Choroid plexus epithelial cell (primary cell): ENCODE measurements at regions not wholly inside any gene's neighbourhood (a gene's known extent, or its start where the extent isn't known, plus 50 kb on each side); places are given as distances from the start of the nearest gene placed in this dataset.
"Not testable (repeated sequence)": the region's sequence is repeated elsewhere in the genome, so short reads cannot be mapped to it uniquely, and the experiment has no call there.

Experiments used
- DNase-seq: peaks from one replicate; pipeline ENCODE4 v3.0.0-alpha.2; 2010; ENCODE audit warnings: low read depth
- H3K4me3 ChIP-seq: 2 replicates; pipeline ENCODE4 v1.5.1; 2011; ENCODE audit warnings: low read depth, mild to moderate bottlenecking, control low read depth, low read length, moderate library complexity
- TF ChIP-seq, protein P1 (sequence below): conservative IDR thresholded peaks from 2 replicates; pipeline ENCODE4 v1.5.1; 2011; ENCODE audit warnings: low read depth, mild to moderate bottlenecking, control low read depth, inconsistent platforms, low read length, moderate library complexity

DNA sequence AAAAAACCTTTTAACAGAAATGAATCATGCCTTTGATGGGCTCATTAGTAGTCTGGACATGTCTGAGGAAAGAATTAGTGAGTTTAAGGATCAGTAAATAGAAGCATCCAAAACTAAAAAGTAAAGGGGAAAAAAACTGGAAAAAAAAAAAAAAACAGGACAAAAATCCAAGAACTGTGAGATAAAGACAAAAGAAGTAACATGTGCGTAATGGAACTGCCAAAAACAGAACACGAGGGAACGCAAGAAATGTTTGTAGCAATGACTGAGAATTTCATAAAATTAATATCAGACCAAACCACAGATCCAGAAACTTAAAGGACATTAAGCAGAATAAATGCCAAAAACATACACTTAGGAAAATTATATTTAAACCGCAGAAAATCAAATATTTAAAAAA is 77.4 kb downstream of the MS4A13 start:
- TF ChIP-seq, protein P1, sequence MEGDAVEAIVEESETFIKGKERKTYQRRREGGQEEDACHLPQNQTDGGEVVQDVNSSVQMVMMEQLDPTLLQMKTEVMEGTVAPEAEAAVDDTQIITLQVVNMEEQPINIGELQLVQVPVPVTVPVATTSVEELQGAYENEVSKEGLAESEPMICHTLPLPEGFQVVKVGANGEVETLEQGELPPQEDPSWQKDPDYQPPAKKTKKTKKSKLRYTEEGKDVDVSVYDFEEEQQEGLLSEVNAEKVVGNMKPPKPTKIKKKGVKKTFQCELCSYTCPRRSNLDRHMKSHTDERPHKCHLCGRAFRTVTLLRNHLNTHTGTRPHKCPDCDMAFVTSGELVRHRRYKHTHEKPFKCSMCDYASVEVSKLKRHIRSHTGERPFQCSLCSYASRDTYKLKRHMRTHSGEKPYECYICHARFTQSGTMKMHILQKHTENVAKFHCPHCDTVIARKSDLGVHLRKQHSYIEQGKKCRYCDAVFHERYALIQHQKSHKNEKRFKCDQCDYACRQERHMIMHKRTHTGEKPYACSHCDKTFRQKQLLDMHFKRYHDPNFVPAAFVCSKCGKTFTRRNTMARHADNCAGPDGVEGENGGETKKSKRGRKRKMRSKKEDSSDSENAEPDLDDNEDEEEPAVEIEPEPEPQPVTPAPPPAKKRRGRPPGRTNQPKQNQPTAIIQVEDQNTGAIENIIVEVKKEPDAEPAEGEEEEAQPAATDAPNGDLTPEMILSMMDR = no peak
- no peak overlapping the region for H3K4me3 ChIP-seq
- no peak for DNase-seq

DNA sequence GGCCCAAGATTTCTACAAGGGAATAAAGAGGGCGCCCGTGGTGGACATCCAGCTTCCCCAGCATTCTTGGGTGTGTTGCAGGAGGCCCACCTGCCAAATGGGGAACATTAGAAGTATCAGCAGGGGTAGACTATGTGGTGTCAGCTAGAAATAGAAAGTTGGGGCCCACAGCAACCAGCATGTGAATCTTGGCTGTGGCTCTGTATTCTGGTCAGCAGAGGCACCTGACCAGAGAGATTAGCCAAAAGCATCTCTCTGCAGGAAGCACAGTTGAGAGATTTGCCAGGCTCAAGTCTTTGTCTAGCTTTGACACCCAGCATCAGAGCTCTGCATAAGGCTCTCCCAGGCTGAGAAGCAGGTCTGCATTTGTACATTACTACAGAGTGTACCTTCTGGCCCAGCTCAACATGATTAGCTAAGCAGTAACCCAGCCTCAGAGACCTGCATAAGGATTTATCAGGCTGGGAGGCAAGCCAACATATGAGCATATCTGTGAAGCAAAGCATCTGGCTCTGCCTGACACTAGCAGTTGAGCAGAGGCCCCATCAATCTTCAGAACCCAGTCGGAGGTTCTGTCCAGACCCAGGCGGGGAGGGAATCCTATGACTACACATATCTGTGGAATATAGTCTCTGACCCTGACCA is 79.9 kb downstream of the MS4A13 start:
- TF ChIP-seq, protein P1 = no peak
- DNase-seq = no peak
- H3K4me3 ChIP-seq = no peak overlapping the region

DNA sequence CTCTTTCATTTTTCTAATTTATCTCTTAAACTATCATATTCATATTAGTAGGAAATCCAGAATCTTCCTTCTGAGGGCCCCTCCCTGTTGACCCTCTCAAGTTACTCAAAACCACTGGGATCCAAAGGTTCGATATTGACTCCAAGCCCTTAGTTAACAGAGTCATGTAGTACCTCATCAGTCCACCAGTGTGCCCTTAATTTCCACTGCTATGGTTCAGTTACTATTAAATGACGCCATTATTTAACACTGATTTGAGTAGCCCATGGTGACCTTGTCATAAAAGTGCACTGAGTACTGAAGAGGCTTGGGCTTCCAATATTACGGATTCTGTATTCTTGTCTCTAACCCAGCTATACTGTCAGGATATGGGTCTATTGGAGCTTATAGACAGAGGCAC is 91.9 kb upstream of the MS4A8 start:
- TF ChIP-seq, protein P1 = no peak
- DNase-seq = no peak
- H3K4me3 ChIP-seq = no peak overlapping the region

DNA sequence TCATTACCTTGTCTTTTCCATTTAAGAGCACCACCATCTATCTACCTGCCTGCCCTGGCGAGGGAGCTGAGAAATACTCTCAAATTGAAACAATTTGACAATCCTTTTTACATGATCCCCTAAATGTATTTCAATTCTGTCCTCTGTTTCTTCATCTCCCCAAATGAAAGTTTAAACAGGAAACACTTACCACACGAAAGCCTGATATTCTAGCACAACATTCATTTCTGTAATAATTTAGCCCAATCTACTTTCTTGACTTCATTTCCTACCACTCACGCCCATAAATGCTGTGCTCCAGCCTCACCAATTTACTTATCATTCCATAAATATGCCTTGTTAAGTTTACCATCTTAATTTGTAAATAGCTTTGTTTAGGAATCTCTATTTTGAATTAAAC is 89.8 kb upstream of the MS4A8 start:
- TF ChIP-seq, protein P1 = no peak
- no peak for DNase-seq
- no peak overlapping the region for H3K4me3 ChIP-seq

DNA sequence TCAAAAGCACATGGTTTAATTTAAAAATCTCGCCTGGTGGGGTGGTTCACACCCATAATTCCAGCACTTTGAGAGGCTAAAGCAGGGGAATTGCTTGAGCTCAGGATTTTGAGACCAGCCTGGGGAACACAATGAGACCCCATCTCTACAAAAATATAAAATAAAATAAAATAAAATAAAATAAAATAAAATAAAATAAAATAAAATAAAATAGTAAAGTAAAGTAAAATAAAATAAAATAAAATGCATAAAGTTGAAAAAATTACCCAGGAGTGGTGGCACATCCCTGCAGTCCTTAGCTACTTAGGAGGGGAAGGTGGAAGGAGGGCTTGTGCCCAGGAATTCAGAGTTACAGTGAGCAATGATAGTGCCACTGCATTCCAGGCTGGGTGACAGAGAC is 88.7 kb upstream of the MS4A8 start:
- TF ChIP-seq, protein P1 = no peak
- H3K4me3 ChIP-seq = no peak overlapping the region
- DNase-seq = no peak

DNA sequence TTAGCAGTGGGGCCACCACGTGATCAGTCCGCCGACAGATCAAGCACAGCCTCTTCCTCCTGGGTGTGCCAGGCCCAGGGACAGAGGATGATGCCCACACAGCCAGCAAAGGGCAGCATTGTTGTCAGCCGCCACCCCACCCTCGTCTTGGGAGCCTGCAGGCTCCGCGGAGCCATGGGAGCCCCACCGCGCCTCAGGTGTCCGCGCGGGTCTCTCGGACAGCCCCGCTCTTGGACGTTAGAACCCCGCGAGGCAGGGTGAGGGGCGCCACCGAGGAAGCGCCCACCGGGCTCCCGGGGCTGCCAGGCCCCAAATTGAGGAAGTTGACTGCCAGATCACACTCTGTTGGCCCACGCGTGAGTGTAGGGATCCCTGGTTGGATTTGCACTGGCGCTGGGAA is 83.9 kb upstream of the MS4A8 start:
- DNase-seq = no peak
- TF ChIP-seq, protein P1 = no peak
- no peak overlapping the region for H3K4me3 ChIP-seq

DNA sequence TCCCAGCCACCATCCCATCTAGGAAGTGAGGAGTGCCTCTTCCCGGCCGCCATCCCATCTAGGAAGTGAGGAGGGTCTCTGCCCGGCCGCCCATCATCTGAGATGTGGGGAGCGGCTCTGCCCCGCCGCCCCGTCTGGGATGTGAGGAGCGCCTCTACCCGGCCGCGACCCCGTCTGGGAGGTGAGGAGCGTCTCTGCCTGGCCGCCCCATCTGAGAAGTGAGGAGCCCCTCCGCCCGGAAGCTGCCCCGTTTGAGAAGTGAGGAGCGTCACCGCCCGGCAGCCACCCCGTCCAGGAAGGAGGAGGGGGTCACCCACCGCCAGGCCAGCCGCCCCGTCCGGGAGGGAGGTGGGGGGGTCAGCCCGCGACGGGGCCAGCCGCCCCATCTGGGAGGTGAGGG is 77.5 kb upstream of the MS4A8 start:
- DNase-seq, H3K4me3 ChIP-seq: not testable (repeated sequence)

DNA sequence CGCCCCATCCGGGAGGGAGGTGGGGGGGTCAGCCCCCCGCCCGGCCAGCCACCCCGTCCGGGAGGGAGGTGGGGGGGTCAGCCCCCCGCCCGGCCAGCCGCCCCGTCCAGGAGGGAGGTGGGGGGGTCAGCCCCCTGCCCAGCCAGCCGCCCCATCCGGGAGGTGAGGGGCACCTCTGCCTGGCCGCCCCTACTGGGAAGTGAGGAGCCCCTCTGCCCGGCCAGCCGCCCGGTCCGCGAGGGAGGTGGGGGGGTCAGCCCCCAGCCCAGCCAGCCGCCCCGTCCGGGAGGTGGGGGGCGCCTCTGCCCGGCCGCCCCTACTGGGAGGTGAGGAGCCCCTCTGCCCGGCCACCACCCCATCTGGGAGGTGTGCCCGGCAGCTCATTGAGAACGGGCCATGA is 76.6 kb upstream of the MS4A8 start:
- not testable (repeated sequence) for H3K4me3 ChIP-seq, DNase-seq
